SHP77 treated with DMSO at 0.1 percent for 48 hours (cell line): ENCODE measurements at regions not wholly inside any gene's neighbourhood (a gene's known extent, or its start where the extent isn't known, plus 50 kb on each side); places are given as distances from the start of the nearest gene placed in this dataset.
"Not testable (repeated sequence)": the region's sequence is repeated elsewhere in the genome, so short reads cannot be mapped to it uniquely, and the experiment has no call there.

Experiments
- DNase-seq: peaks from one replicate; lab custom pipeline; 2025; lab: John Stamatoyannopoulos, UW

DNA sequence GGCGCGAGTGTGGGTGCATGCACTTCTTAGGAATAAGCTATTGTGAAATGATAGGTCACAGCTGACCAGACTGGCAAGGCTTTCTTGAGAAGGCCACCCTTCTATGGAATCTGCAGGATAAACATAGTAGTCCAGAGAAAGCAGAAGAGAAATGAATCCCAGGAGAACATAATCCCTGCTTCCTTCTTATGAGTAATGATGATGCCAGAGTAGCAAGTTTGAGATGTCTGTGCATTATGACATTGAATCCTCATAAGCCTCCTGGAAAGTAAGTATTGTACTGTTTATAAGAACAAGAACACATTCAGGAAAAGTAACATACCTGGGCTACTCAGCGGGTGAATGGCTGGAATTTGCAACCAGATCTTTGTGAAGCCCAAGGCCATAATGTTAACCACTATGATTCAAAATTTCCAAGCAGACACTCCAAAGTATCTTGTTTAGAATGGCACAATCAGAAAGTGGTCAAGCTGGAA lies 272.1 kb upstream of the HS3ST1 start:
- no peak for DNase-seq

DNA sequence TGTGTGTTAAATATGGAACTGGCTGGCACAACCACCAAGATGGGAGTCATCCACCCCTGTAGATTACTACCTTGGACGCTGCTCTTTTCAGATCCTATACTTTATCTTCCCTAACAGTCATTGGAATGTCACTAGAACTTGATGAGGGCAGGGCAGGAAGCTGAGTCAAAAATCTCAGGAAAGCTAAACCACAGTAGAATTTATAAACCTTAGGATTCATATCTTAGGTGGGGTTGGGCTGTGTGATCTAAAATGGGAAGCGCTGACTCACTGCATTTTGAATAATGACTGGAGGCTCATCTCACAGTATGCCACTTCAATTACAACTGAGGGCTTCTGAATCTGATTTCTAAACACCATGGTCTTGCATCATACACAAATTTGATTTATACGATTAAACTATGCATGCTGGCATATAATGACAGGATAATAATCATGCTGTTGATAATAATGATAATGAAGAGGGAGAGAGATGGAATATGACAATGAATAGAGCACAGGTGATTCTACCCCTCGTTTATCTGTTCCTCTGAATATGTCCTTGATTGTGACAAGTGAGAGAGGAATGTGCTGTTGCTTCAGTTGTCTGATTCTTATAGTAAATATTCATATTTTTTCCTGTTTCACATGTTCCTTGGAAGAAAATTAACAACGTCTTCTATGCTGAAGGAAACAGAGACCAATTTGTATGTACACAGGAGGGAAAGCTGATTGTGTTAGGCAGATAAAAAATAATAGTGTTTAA lies 270.3 kb upstream of the HS3ST1 start:
- DNase-seq: no peak

DNA sequence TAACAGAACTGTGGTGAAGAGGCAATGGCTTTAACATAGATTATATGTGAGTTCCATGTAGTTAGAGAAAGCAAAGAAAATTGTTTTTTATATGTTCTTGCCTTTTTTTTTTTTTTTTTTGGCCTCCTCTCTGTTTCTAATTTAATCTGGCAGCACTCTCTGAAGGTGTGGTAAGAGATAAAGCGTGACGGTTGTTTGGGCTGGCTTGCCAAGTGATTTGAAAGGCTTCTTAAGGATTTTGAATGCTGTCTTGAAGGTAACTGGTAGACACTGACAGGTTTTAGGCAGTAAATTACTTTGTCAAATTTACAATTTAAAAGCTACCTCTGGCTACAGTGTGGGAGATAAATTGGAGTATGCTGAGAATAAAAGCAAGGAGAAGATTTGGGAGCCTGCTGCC lies 269.3 kb upstream of the HS3ST1 start:
- no peak for DNase-seq

- DNase-seq: no peak
These were observed 265.0 kb upstream of the HS3ST1 start for GRCh38 chr4:11693693-11694092.

- DNase-seq: no peak
These were observed 262.5 kb upstream of the HS3ST1 start for GRCh38 chr4:11691236-11691635.

DNA sequence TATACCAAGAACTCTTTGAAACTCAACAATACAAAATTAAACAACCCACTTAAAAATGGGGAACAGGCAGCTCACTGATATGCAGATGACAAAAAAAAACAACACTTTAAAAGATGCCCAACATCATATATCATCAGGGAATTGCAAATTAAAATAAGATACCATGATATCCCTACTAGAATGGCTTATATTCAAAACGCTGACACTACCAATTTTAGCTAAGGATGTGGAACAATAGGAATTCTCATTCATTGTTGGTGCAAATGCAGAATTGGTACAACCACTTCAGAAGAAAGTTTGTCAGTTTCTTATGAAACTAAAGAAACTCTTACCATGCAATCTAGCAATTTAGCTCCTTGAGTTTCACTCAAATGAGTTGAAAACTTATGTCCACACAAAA lies 259.0 kb upstream of the HS3ST1 start:
- no peak for DNase-seq

DNA sequence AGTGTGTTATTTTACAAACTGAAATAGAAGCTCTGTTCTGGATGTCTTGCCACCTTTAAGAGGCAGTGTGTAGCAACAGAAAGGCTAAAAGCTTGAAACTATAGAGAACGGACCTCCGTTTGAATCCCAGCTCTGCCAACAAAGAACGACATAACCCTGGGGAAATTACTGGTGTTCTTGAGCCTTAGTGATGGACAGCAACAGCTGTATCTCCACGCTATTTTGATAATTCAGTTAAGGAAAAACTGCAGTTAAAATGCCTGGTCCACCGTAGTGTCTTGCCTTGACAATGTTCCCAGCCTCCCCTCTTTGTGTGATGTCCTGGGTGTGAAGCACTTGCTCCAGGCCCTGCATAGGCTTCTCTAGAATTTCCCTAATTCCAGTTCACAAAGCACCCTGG lies 256.8 kb upstream of the HS3ST1 start:
- DNase-seq: no peak

GRCh38 chr4:11675051-11675800 lies 246.5 kb upstream of the HS3ST1 start:
- DNase-seq: no peak

DNA sequence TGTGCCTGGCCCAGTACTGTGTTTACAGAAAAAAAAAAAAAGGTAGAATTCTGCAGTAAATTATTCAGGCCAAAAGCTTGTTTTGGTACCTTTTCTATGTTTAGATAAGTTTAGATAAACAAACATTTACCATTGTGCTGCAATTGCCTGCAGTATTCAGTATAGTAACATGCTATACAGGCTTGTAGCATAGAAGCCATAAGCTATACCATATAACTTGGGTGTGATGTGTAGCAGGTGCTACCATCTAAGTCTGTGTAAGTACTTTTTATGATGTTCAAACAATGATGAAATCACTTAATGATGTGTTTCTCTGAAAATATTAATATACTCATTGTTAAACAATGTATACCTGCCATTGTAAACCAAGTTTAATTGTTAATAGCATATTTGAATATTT lies 241.6 kb upstream of the HS3ST1 start:
- no peak for DNase-seq

GRCh38 chr4:11669156-11669555 lies 240.5 kb upstream of the HS3ST1 start:
- DNase-seq: no peak

DNA sequence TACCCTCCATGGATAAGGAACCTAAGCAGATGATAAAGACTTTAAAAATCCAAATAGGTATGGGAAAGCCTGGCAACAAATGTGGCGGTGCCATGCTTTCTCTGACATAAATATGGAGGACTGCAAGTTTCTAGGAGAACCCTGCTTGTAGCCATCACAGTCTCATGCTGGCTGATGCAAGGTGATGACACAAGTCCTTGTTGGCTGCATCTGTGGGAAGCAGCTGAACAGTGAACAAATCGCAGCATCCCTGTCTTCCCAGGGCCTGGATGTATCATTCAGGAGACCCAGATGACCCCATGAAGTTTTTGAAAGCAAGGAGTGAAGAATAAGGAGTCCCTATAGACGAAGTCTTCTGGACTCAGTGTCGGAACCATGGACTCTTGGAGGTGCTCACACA lies 234.4 kb upstream of the HS3ST1 start:
- no peak for DNase-seq

GRCh38 chr4:11650801-11651596 lies 222.3 kb upstream of the HS3ST1 start:
- DNase-seq: no peak

DNA sequence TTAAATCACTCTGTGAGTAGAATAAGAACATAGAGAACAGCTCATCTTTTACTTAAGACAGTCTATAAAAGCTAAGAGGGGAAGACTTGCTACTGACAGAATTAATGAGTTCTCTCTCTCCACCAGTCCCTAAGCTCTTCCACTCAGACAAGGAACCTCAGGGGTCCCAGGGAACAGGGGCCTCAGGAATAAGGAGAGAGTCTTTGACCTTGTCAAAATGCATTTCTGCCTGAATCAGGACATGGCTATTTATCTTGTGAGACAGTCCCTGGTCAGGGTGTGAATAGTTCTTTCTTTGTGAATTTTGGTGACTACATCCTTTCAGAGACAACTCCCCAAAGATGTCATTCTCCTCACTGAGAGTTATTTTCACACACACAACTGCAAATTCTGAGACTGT lies 218.7 kb upstream of the HS3ST1 start:
- no peak for DNase-seq

GRCh38 chr4:11643081-11643480 lies 214.4 kb upstream of the HS3ST1 start:
- not testable (repeated sequence) for DNase-seq

GRCh38 chr4:11640584-11640983 lies 211.9 kb upstream of the HS3ST1 start:
- DNase-seq: no peak

DNA sequence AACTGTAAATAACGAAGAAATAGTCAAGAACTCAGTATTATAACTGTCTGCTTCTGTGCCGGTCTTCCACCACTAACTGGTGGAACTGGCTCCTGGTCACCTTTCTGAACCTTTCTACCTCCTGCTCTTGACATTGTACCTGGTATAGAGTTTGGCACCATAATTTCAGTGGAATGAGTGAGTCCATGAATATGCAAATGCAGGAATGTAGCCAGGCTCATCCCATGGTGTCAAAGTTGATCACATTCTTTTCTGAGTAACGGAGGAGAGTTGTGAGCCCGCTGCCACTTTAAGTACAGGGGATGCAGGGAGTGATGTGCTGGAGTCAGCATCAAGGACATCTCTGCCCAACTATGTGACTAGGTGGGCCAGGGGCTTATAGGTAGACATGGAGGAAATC lies 207.9 kb upstream of the HS3ST1 start:
- no peak for DNase-seq

- no peak for DNase-seq
These were observed 207.3 kb upstream of the HS3ST1 start for GRCh38 chr4:11636031-11636430.

- no peak for DNase-seq
These were observed 206.6 kb upstream of the HS3ST1 start for GRCh38 chr4:11635342-11635741.

GRCh38 chr4:11634283-11634682 lies 205.6 kb upstream of the HS3ST1 start:
- DNase-seq: no peak

- no peak for DNase-seq
These were observed 204.7 kb upstream of the HS3ST1 start for GRCh38 chr4:11633430-11633829.

DNA sequence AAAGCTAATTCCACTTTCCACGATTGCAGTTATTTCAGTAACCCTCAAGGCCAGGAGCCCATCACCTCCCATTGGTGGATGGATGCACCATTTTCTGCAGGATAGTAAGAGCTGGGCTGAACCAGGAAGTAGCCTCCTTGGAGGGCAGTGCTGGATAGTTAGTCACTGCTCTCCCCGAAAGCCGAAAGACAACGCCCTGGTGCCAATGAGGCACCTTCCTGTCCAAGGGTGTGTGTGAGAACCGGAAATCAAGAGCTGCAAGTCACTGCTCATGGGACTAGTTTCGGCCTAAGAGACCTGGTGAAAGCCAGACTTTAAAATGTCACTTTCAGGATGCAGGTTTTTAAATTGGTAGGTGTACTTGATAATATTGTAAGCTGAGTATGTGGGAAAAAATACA lies 203.8 kb upstream of the HS3ST1 start:
- no peak for DNase-seq

DNA sequence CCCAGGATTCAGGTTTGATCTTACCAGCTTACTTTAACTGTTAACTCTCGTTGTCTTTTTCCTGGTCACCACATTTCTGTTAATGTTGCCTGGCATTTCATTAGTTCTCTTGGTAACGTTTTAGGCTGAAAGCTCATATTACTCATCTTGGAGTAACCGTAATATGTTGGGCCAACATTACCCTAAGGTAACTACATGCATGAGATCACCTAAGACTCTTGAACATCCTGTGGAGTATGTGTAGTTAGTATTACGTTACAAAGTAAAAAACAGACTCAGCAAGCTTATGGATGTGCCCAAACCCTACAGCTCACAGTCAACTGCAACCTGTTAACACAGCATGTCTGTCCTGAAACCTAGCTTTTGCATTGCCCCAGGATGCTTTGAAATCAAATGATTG lies 203.3 kb upstream of the HS3ST1 start:
- no peak for DNase-seq

- DNase-seq: no peak
These were observed 202.7 kb upstream of the HS3ST1 start for GRCh38 chr4:11631416-11631815.
